ENCODE measurements at regions not wholly inside any gene's neighbourhood (a gene's known extent, or its start where the extent isn't known, plus 50 kb on each side); places are given as distances from the start of the nearest gene placed in this dataset.
"Not testable (repeated sequence)": the region's sequence is repeated elsewhere in the genome, so short reads cannot be mapped to it uniquely, and the experiment has no call there.

DNA sequence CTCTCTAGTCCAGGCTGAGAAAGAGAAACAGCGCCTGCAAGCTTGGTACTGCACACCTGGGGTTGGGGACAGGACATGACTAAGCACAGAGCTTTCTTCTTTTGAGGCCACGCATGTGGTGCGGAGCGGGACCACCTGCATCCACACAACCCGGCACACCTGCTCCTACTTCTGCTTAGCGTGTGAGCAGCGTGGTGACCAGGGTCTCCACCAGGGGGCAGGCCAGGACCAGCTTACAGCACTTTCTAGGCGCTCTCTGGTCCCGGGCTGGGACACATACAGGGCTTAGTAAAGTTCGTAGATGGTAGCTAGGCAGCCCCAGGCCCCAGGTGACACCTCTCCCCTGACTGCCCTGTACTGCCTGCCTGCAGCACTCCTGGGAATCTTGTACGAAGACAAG, 89.7 kb upstream of the HMX1 start:
- H3K4me1 ChIP-seq (ENCODE audit: insufficient read depth, low read length); H3K27me3 ChIP-seq (ENCODE audit: insufficient read depth, low read length); H3K4me3 ChIP-seq (ENCODE audit: insufficient read depth, low read length); H4K20me1 ChIP-seq (ENCODE audit: insufficient read depth, low read length); H3K27ac ChIP-seq (ENCODE audit: low read depth, low read length); H2AFZ ChIP-seq (ENCODE audit: low read length); H3K9me3 ChIP-seq (ENCODE audit: low read depth, low read length); H3K36me3 ChIP-seq (ENCODE audit: insufficient read depth, low read length); H3K4me2 ChIP-seq (ENCODE audit: insufficient read depth, low read length); H3K79me2 ChIP-seq (ENCODE audit: insufficient read depth, low read length): not testable (repeated sequence)
- peak; percentile 75 for DNase-seq (ENCODE audit: insufficient read length, low spot score, missing footprints)
- peak; percentile 22 for TF ChIP-seq CTCF (IDR thresholded peaks at IDR 0.05; ENCODE audit: extremely low read depth, low read depth, low read length)

- H3K27ac ChIP-seq (ENCODE audit: low read depth, low read length); H3K4me2 ChIP-seq (ENCODE audit: insufficient read depth, low read length); DNase-seq (ENCODE audit: insufficient read length, low spot score, missing footprints); H2AFZ ChIP-seq (ENCODE audit: low read length); H3K4me3 ChIP-seq (ENCODE audit: insufficient read depth, low read length); H3K4me1 ChIP-seq (ENCODE audit: insufficient read depth, low read length); H3K36me3 ChIP-seq (ENCODE audit: insufficient read depth, low read length); H4K20me1 ChIP-seq (ENCODE audit: insufficient read depth, low read length); H3K79me2 ChIP-seq (ENCODE audit: insufficient read depth, low read length); H3K27me3 ChIP-seq (ENCODE audit: insufficient read depth, low read length); H3K9me3 ChIP-seq (ENCODE audit: low read depth, low read length): not testable (repeated sequence)
These were observed 87.8 kb upstream of the HMX1 start for GRCh38 chr4:8959471-8959870.

DNA sequence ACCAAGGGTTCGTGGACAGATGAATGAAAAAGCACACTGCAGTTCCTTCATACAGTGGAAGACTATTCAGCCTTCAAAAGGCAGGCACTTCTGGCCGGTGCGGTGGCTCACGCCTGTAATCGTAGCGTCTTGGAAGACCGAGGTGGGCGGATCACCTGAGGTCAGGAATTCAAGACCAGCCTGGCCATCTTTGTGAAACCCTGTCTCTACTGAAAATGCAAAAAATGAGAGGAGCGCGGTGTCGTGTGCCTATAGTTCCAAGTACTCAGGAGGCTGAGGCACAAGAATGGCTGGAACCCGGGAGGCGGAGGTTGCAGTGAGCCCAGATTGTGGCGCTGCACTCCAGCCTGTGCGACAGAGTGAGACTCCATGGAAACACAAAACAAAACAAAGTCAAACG, 82.4 kb upstream of the HMX1 start:
- H4K20me1 ChIP-seq (ENCODE audit: insufficient read depth, low read length); H3K4me1 ChIP-seq (ENCODE audit: insufficient read depth, low read length); H3K79me2 ChIP-seq (ENCODE audit: insufficient read depth, low read length); DNase-seq (ENCODE audit: insufficient read length, low spot score, missing footprints); H3K36me3 ChIP-seq (ENCODE audit: insufficient read depth, low read length); H3K9me3 ChIP-seq (ENCODE audit: low read depth, low read length); H3K27ac ChIP-seq (ENCODE audit: low read depth, low read length); H3K4me2 ChIP-seq (ENCODE audit: insufficient read depth, low read length); H3K4me3 ChIP-seq (ENCODE audit: insufficient read depth, low read length); H2AFZ ChIP-seq (ENCODE audit: low read length); H3K27me3 ChIP-seq (ENCODE audit: insufficient read depth, low read length): not testable (repeated sequence)

- not testable (repeated sequence) for H4K20me1 ChIP-seq (ENCODE audit: insufficient read depth, low read length); H3K27ac ChIP-seq (ENCODE audit: low read depth, low read length); H3K79me2 ChIP-seq (ENCODE audit: insufficient read depth, low read length); H3K4me3 ChIP-seq (ENCODE audit: insufficient read depth, low read length); H3K4me1 ChIP-seq (ENCODE audit: insufficient read depth, low read length); H3K4me2 ChIP-seq (ENCODE audit: insufficient read depth, low read length); H2AFZ ChIP-seq (ENCODE audit: low read length); H3K9me3 ChIP-seq (ENCODE audit: low read depth, low read length); H3K27me3 ChIP-seq (ENCODE audit: insufficient read depth, low read length); H3K36me3 ChIP-seq (ENCODE audit: insufficient read depth, low read length); DNase-seq (ENCODE audit: insufficient read length, low spot score, missing footprints)
These were observed 81.2 kb upstream of the HMX1 start for GRCh38 chr4:8952791-8953190.

- H3K4me2 ChIP-seq (ENCODE audit: insufficient read depth, low read length); H2AFZ ChIP-seq (ENCODE audit: low read length); H3K36me3 ChIP-seq (ENCODE audit: insufficient read depth, low read length); H3K79me2 ChIP-seq (ENCODE audit: insufficient read depth, low read length); H3K27me3 ChIP-seq (ENCODE audit: insufficient read depth, low read length); H3K4me1 ChIP-seq (ENCODE audit: insufficient read depth, low read length); H3K27ac ChIP-seq (ENCODE audit: low read depth, low read length); H3K9me3 ChIP-seq (ENCODE audit: low read depth, low read length); H4K20me1 ChIP-seq (ENCODE audit: insufficient read depth, low read length); DNase-seq (ENCODE audit: insufficient read length, low spot score, missing footprints); H3K4me3 ChIP-seq (ENCODE audit: insufficient read depth, low read length): not testable (repeated sequence)
These were observed 80.5 kb upstream of the HMX1 start for GRCh38 chr4:8952109-8952508.

DNA sequence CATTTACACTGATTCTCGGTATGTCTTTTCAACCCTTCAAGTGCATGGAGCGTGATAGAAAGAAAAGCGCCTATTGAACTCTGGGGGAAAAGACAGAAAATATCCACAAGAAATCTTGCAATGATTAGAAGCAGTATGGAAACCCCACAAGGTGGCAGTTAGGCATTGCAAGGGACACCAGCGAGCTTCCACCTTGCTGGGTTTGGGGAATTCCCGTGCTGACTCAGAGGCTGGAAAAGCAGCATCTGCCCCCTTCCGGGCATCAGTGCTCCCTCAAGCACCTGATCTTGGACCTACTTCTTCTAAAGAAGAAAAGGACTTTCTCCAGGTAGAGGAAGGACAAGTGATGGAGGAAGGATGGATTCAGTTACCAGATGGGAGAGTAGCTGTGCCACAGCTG, 73.9 kb upstream of the HMX1 start:
- not testable (repeated sequence) for DNase-seq (ENCODE audit: insufficient read length, low spot score, missing footprints); H4K20me1 ChIP-seq (ENCODE audit: insufficient read depth, low read length); H3K4me2 ChIP-seq (ENCODE audit: insufficient read depth, low read length); H3K4me1 ChIP-seq (ENCODE audit: insufficient read depth, low read length); H3K27ac ChIP-seq (ENCODE audit: low read depth, low read length); H3K36me3 ChIP-seq (ENCODE audit: insufficient read depth, low read length); H3K9me3 ChIP-seq (ENCODE audit: low read depth, low read length); H3K4me3 ChIP-seq (ENCODE audit: insufficient read depth, low read length); H3K27me3 ChIP-seq (ENCODE audit: insufficient read depth, low read length); H2AFZ ChIP-seq (ENCODE audit: low read length); H3K79me2 ChIP-seq (ENCODE audit: insufficient read depth, low read length)

DNA sequence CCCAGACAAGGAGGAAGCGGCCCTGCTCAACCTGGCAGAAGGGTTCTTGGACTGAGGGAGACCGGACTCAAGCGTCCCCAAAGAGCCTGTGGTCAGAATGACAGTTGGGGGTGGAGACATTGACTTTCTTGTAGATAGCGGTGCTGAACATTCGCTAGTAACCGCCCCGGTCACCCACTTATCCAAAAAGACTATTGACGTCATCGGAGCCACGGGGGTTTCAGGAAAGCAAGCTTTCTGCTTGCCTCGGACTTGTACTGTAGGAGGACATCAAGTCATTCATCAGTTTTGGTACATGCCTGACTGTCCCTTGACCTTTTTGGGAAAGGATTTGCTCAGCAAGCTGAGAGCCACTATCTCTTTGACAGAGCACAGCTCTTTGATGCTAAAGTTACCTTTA, 71.7 kb upstream of the HMX1 start:
- H3K36me3 ChIP-seq (ENCODE audit: insufficient read depth, low read length); H4K20me1 ChIP-seq (ENCODE audit: insufficient read depth, low read length); H3K4me2 ChIP-seq (ENCODE audit: insufficient read depth, low read length); H3K79me2 ChIP-seq (ENCODE audit: insufficient read depth, low read length); H3K27ac ChIP-seq (ENCODE audit: low read depth, low read length); H3K4me3 ChIP-seq (ENCODE audit: insufficient read depth, low read length); H3K9me3 ChIP-seq (ENCODE audit: low read depth, low read length); H2AFZ ChIP-seq (ENCODE audit: low read length); H3K4me1 ChIP-seq (ENCODE audit: insufficient read depth, low read length); H3K27me3 ChIP-seq (ENCODE audit: insufficient read depth, low read length); DNase-seq (ENCODE audit: insufficient read length, low spot score, missing footprints): not testable (repeated sequence)

- H3K79me2 ChIP-seq (ENCODE audit: insufficient read depth, low read length); H2AFZ ChIP-seq (ENCODE audit: low read length); H3K4me1 ChIP-seq (ENCODE audit: insufficient read depth, low read length): not testable (repeated sequence)
These were observed 70.4 kb upstream of the HMX1 start for GRCh38 chr4:8942088-8942487.

GRCh38 chr4:8941492-8941805, 69.8 kb upstream of the HMX1 start:
- H4K20me1 ChIP-seq (ENCODE audit: insufficient read depth, low read length); H3K27ac ChIP-seq (ENCODE audit: low read depth, low read length); H3K36me3 ChIP-seq (ENCODE audit: insufficient read depth, low read length); H3K79me2 ChIP-seq (ENCODE audit: insufficient read depth, low read length); H3K4me1 ChIP-seq (ENCODE audit: insufficient read depth, low read length); H3K4me3 ChIP-seq (ENCODE audit: insufficient read depth, low read length); H3K4me2 ChIP-seq (ENCODE audit: insufficient read depth, low read length); H3K9me3 ChIP-seq (ENCODE audit: low read depth, low read length); H3K27me3 ChIP-seq (ENCODE audit: insufficient read depth, low read length); DNase-seq (ENCODE audit: insufficient read length, low spot score, missing footprints); H2AFZ ChIP-seq (ENCODE audit: low read length): not testable (repeated sequence)

More at GRCh38 chr4:8942088-8942487, 70.4 kb upstream of the HMX1 start:
- not testable (repeated sequence) for DNase-seq (ENCODE audit: insufficient read length, low spot score, missing footprints); H3K27me3 ChIP-seq (ENCODE audit: insufficient read depth, low read length); H3K4me3 ChIP-seq (ENCODE audit: insufficient read depth, low read length); H3K27ac ChIP-seq (ENCODE audit: low read depth, low read length); H3K4me2 ChIP-seq (ENCODE audit: insufficient read depth, low read length); H4K20me1 ChIP-seq (ENCODE audit: insufficient read depth, low read length); H3K36me3 ChIP-seq (ENCODE audit: insufficient read depth, low read length); H3K9me3 ChIP-seq (ENCODE audit: low read depth, low read length)
